Mucosa of rectum (tissue), 2 donors: ENCODE measurements at regions not wholly inside any gene's neighbourhood (a gene's known extent, or its start where the extent isn't known, plus 50 kb on each side); places are given as distances from the start of the nearest gene placed in this dataset.

Experiments
- H3K27ac ChIP-seq, 2 donors: one replicate each; pipeline ENCODE4 v1.7.0; 2013; ENCODE audit warnings: inconsistent platforms in 2 of 2, low read depth in 2 of 2, low read length in 2 of 2
- H3K27me3 ChIP-seq, 2 donors: one replicate each; pipeline ENCODE4 v1.7.0; 2013; ENCODE audit warnings: low read length in 2 of 2; ENCODE audit not compliant: control insufficient read depth in 2 of 2, insufficient read depth in 2 of 2
- H3K36me3 ChIP-seq, 2 donors: one replicate each; pipeline ENCODE4 v1.7.0; 2013; ENCODE audit warnings: low read length in 2 of 2; ENCODE audit not compliant: control insufficient read depth in 2 of 2, insufficient read depth in 2 of 2
- H3K4me1 ChIP-seq, 2 donors: one replicate each; pipeline ENCODE4 v1.7.0; 2013; ENCODE audit warnings: low read length in 2 of 2, mild to moderate bottlenecking in 1 of 2; ENCODE audit not compliant: control insufficient read depth in 2 of 2, insufficient read depth in 2 of 2
- H3K4me3 ChIP-seq, 2 donors: one replicate each; pipeline ENCODE4 v1.7.0; 2013; ENCODE audit warnings: low read length in 2 of 2
- H3K9ac ChIP-seq, 2 donors: one replicate each; pipeline ENCODE4 v1.7.0; 2013; ENCODE audit warnings: low read length in 2 of 2, low read depth in 1 of 2, mild to moderate bottlenecking in 1 of 2
- H3K9me3 ChIP-seq, 2 donors: one replicate each; pipeline ENCODE4 v1.7.0; 2013; ENCODE audit warnings: low read length in 2 of 2; ENCODE audit not compliant: control insufficient read depth in 2 of 2
- donor health status: healthy.
- donor health status: Normal muscosa, but diverticular disease.

- Histone ChIP-seq H3K9ac (no peak overlapping the region), H3K27me3 (no peaks in the 10 kb centered on the region), H3K36me3 (no peaks in the 10 kb centered on the region), H3K27ac (no peak overlapping the region), H3K4me1 (no peaks in the 10 kb centered on the region), H3K9me3 (no peaks in the 10 kb centered on the region), H3K4me3 (no peak overlapping the region)
Observed at GRCh38 chr2:226358688-226359087, 440.9 kb downstream of the IRS1 start.

- no peaks in the 10 kb centered on the region for H3K4me1 ChIP-seq
- no peaks in the 10 kb centered on the region for H3K9me3 ChIP-seq
Observed at GRCh38 chr2:226357816-226358215, 441.8 kb downstream of the IRS1 start.

GRCh38 chr2:226355600-226355999 lies 444.0 kb downstream of the IRS1 start:
- no peaks in the 10 kb centered on the region for H3K9me3 ChIP-seq
- H3K27ac ChIP-seq = no peak overlapping the region
- no peaks in the 10 kb centered on the region for H3K4me1 ChIP-seq
- H3K27me3 ChIP-seq = no peaks in the 10 kb centered on the region
- H3K36me3 ChIP-seq = no peaks in the 10 kb centered on the region
- H3K9ac ChIP-seq = no peak overlapping the region
- no peak overlapping the region for H3K4me3 ChIP-seq

More at GRCh38 chr2:226357816-226358215, 441.8 kb downstream of the IRS1 start:
- Histone ChIP-seq H3K27me3 (no peaks in the 10 kb centered on the region), H3K36me3 (no peaks in the 10 kb centered on the region), H3K4me3 (no peak overlapping the region), H3K9ac (no peak overlapping the region), H3K27ac (no peak overlapping the region)

GRCh38 chr2:226354434-226354833 lies 445.2 kb downstream of the IRS1 start:
- H3K4me1 ChIP-seq = no peaks in the 10 kb centered on the region
- no peak overlapping the region for H3K4me3 ChIP-seq
- no peak overlapping the region for H3K27ac ChIP-seq

GRCh38 chr2:226352941-226353560 lies 446.6 kb downstream of the IRS1 start:
- no peak overlapping the region for H3K27ac ChIP-seq
- H3K9me3 ChIP-seq = no peaks in the 10 kb centered on the region
- no peaks in the 10 kb centered on the region for H3K4me1 ChIP-seq
- no peak overlapping the region for H3K9ac ChIP-seq
- H3K27me3 ChIP-seq = no peaks in the 10 kb centered on the region
- H3K4me3 ChIP-seq = no peak overlapping the region
- H3K36me3 ChIP-seq = no peaks in the 10 kb centered on the region

More at GRCh38 chr2:226354434-226354833, 445.2 kb downstream of the IRS1 start:
- Histone ChIP-seq H3K9me3 (no peaks in the 10 kb centered on the region), H3K27me3 (no peaks in the 10 kb centered on the region), H3K9ac (no peak overlapping the region), H3K36me3 (no peaks in the 10 kb centered on the region)

- H3K9me3 ChIP-seq = no peaks in the 10 kb centered on the region
- H3K27ac ChIP-seq = no peak overlapping the region
- H3K4me3 ChIP-seq = no peak overlapping the region
- H3K4me1 ChIP-seq = no peaks in the 10 kb centered on the region
- no peak overlapping the region for H3K9ac ChIP-seq
- no peaks in the 10 kb centered on the region for H3K27me3 ChIP-seq
- no peaks in the 10 kb centered on the region for H3K36me3 ChIP-seq
Observed at GRCh38 chr2:226351711-226352110, 447.9 kb downstream of the IRS1 start.

GRCh38 chr2:226339616-226340015 lies 460.0 kb downstream of the IRS1 start:
- no peak overlapping the region for H3K4me3 ChIP-seq
- H3K27me3 ChIP-seq = no peaks in the 10 kb centered on the region
- H3K4me1 ChIP-seq = no peaks in the 10 kb centered on the region

GRCh38 chr2:226338825-226339224 lies 460.8 kb downstream of the IRS1 start:
- Histone ChIP-seq H3K27ac (no peak overlapping the region), H3K27me3 (no peaks in the 10 kb centered on the region), H3K4me1 (no peaks in the 10 kb centered on the region)

More at GRCh38 chr2:226339616-226340015, 460.0 kb downstream of the IRS1 start:
- H3K27ac ChIP-seq = no peak overlapping the region
- no peaks in the 10 kb centered on the region for H3K36me3 ChIP-seq
- H3K9me3 ChIP-seq = no peaks in the 10 kb centered on the region
- no peak overlapping the region for H3K9ac ChIP-seq

GRCh38 chr2:226337941-226338600 lies 461.5 kb downstream of the IRS1 start:
- H3K9ac ChIP-seq = no peak overlapping the region
- H3K27me3 ChIP-seq = no peaks in the 10 kb centered on the region
- H3K36me3 ChIP-seq = no peaks in the 10 kb centered on the region
- no peak overlapping the region for H3K27ac ChIP-seq
- H3K9me3 ChIP-seq = no peaks in the 10 kb centered on the region
- H3K4me1 ChIP-seq = no peaks in the 10 kb centered on the region
- no peak overlapping the region for H3K4me3 ChIP-seq

More at GRCh38 chr2:226338825-226339224, 460.8 kb downstream of the IRS1 start:
- H3K4me3 ChIP-seq = no peak overlapping the region
- no peak overlapping the region for H3K9ac ChIP-seq
- H3K36me3 ChIP-seq = no peaks in the 10 kb centered on the region
- no peaks in the 10 kb centered on the region for H3K9me3 ChIP-seq

GRCh38 chr2:226336283-226336682 lies 463.3 kb downstream of the IRS1 start:
- H3K4me3 ChIP-seq = no peak overlapping the region
- no peaks in the 10 kb centered on the region for H3K4me1 ChIP-seq
- H3K36me3 ChIP-seq = no peaks in the 10 kb centered on the region
- H3K27me3 ChIP-seq = no peaks in the 10 kb centered on the region
- H3K9ac ChIP-seq = no peak overlapping the region
- no peaks in the 10 kb centered on the region for H3K9me3 ChIP-seq
- no peak overlapping the region for H3K27ac ChIP-seq
